Nephron progenitor cell (in vitro differentiated cells): ENCODE measurements at regions not wholly inside any gene's neighbourhood (a gene's known extent, or its start where the extent isn't known, plus 50 kb on each side); places are given as distances from the start of the nearest gene placed in this dataset.

Experiments
- DNase-seq: peaks from one replicate; pipeline ENCODE4 v3.0.0; 2021
- H3K27ac Mint-ChIP-seq: 2 replicates; pipeline ENCODE4 v1.8.0; 2021; ENCODE audit warnings: mild to moderate bottlenecking, moderate library complexity, mixed read lengths
- H3K27me3 Mint-ChIP-seq: 2 replicates; pipeline ENCODE4 v1.8.0; 2021; ENCODE audit warnings: mild to moderate bottlenecking, low read depth, mixed read lengths; ENCODE audit not compliant: poor library complexity
- H3K36me3 Mint-ChIP-seq: 2 replicates; pipeline ENCODE4 v1.8.0; 2021; ENCODE audit warnings: low read depth, mixed read lengths
- H3K4me1 Mint-ChIP-seq: 2 replicates; pipeline ENCODE4 v1.8.0; 2021; ENCODE audit warnings: mixed read lengths
- H3K4me3 Mint-ChIP-seq: 2 replicates; pipeline ENCODE4 v1.8.0; 2021; ENCODE audit warnings: mild to moderate bottlenecking, moderate library complexity, mixed read lengths
- H3K9me3 Mint-ChIP-seq: 2 replicates; pipeline ENCODE4 v1.8.0; 2021; ENCODE audit warnings: mild to moderate bottlenecking, moderate library complexity, mixed read lengths
- CTCF ChIP-seq: fragments of 200-600 bp; sonication (generic); IDR thresholded peaks from 2 replicates; pipeline ENCODE4 v1.5.0; 2021; ENCODE audit warnings: antibody characterized with exemption

GRCh38 chr2:60098996-60099395, 454.5 kb downstream of the BCL11A start:
- no peaks in the 10 kb centered on the region for H3K36me3 Mint-ChIP-seq
- DNase-seq: no peak
- no peaks in the 10 kb centered on the region for H3K4me1 Mint-ChIP-seq
- peaks cover 8% of the 10 kb centered on the region for H3K27me3 Mint-ChIP-seq
- H3K9me3 Mint-ChIP-seq: no peaks in the 10 kb centered on the region
- no peak for TF ChIP-seq CTCF
- H3K4me3 Mint-ChIP-seq: no peak overlapping the region
- H3K27ac Mint-ChIP-seq: no peak overlapping the region

- no peak for TF ChIP-seq CTCF
- H3K4me3 Mint-ChIP-seq: no peak overlapping the region
- H3K27me3 Mint-ChIP-seq: peaks cover 12% of the 10 kb centered on the region
- peaks cover 3% of the 10 kb centered on the region for H3K4me1 Mint-ChIP-seq
- no peak overlapping the region for H3K27ac Mint-ChIP-seq
- no peaks in the 10 kb centered on the region for H3K36me3 Mint-ChIP-seq
- no peaks in the 10 kb centered on the region for H3K9me3 Mint-ChIP-seq
- no peak for DNase-seq
Measured at GRCh38 chr2:60097298-60097697, 456.2 kb downstream of the BCL11A start.

DNA sequence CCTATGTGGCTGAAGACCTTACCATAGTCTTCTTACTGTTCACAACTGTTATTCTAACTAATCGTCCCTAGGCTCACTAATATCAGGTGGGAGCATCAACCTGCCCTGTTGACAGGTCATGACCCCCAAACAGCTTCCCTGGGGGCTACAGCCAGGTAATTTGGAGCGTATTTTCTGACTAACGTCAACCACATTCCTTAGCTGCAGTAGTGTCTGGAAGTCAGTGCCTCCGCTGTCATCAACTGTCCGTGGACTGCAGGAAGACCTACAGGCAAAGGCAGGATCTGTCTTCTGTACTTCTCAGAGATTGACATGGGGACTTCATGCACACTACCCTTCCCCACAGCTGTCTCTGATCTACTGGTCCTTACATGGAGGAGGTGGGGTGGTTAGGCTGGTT, 456.9 kb downstream of the BCL11A start:
- Mint-ChIP-seq H3K9me3 (no peaks in the 10 kb centered on the region), H3K4me1 (peaks cover 10% of the 10 kb centered on the region)
- no peak for TF ChIP-seq CTCF

GRCh38 chr2:60095903-60096302, 457.6 kb downstream of the BCL11A start:
- H3K27me3 Mint-ChIP-seq: peaks cover 12% of the 10 kb centered on the region
- no peak overlapping the region for H3K27ac Mint-ChIP-seq
- no peaks in the 10 kb centered on the region for H3K9me3 Mint-ChIP-seq
- DNase-seq: no peak
- H3K4me1 Mint-ChIP-seq: peaks cover 14% of the 10 kb centered on the region
- no peak for TF ChIP-seq CTCF
- no peak overlapping the region for H3K4me3 Mint-ChIP-seq
- no peaks in the 10 kb centered on the region for H3K36me3 Mint-ChIP-seq

More for the DNA sequence above, 456.9 kb downstream of the BCL11A start:
- no peak overlapping the region for H3K27ac Mint-ChIP-seq
- DNase-seq: no peak
- no peak overlapping the region for H3K4me3 Mint-ChIP-seq
- no peaks in the 10 kb centered on the region for H3K36me3 Mint-ChIP-seq
- H3K27me3 Mint-ChIP-seq: peaks cover 12% of the 10 kb centered on the region

GRCh38 chr2:60095202-60095815, 458.1 kb downstream of the BCL11A start:
- no peak for TF ChIP-seq CTCF
- H3K36me3 Mint-ChIP-seq: no peaks in the 10 kb centered on the region
- peaks cover 12% of the 10 kb centered on the region for H3K27me3 Mint-ChIP-seq
- H3K4me1 Mint-ChIP-seq: peaks cover 14% of the 10 kb centered on the region
- no peaks in the 10 kb centered on the region for H3K9me3 Mint-ChIP-seq
- no peak overlapping the region for H3K4me3 Mint-ChIP-seq
- no peak overlapping the region for H3K27ac Mint-ChIP-seq
- DNase-seq: no peak

DNA sequence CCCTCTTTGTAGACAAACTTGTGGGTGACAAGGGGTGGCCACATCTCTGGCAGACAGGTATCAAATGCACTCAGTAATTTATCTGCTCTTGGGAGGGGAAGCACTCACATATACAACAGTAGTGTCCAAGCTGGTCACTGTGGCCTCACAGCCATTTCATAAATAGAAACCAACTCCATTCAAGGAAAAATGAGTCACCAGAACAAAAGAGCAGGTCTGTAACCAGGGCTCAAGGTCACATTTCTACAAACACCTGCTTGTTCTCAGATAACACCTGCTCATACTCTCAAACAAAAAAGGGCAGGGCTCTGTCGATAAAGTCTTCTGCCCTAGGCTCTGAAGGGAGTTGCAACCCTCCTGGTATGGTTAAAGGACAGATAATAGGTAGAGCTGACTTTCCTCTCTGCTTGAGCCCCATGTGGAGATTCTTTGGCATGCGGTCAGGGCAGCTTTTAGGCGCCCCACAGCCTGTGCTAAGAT, 459.0 kb downstream of the BCL11A start:
- DNase-seq: no peak
- Mint-ChIP-seq H3K27me3 (peaks cover 18% of the 10 kb centered on the region), H3K27ac (no peak overlapping the region), H3K4me1 (peaks cover 14% of the 10 kb centered on the region), H3K36me3 (no peaks in the 10 kb centered on the region), H3K4me3 (no peak overlapping the region), H3K9me3 (peaks cover 3% of the 10 kb centered on the region)
- TF ChIP-seq CTCF: no peak
